Keratinocyte (primary cell): ENCODE measurements at regions not wholly inside any gene's neighbourhood (a gene's known extent, or its start where the extent isn't known, plus 50 kb on each side); places are given as distances from the start of the nearest gene placed in this dataset.

Source experiments
- DNase-seq: peaks from one replicate; pipeline ENCODE4 v3.0.0-alpha.2; 2011; ENCODE audit warnings: low read depth, missing footprints, low spot score
- FAIRE-seq: peaks from 2 replicates; lab custom pipeline; 2011; peaks lifted over from hg19 to GRCh38; lab: Jason Lieb, UNC
- H2AFZ ChIP-seq: 2 replicates; pipeline ENCODE4 v1.6.0; 2012; ENCODE audit warnings: low read length, control low read depth, inconsistent platforms; ENCODE audit not compliant: control insufficient read depth
- H3K27ac ChIP-seq: 2 replicates; pipeline ENCODE4 v1.5.1; 2011; ENCODE audit warnings: low read length; ENCODE audit not compliant: control insufficient read depth, insufficient read depth
- H3K27me3 ChIP-seq: 3 replicates; pipeline ENCODE4 v1.6.0; 2011; ENCODE audit warnings: low read length; ENCODE audit not compliant: control insufficient read depth, insufficient read depth; ENCODE audit errors: extremely low read depth
- H3K36me3 ChIP-seq, 2 experiments: 2 replicates in 1 of 2; 3 replicates in 1 of 2; pipeline ENCODE4 v1.5.1; 2011; ENCODE audit warnings: low read length in 2 of 2, mild to moderate bottlenecking in 1 of 2; ENCODE audit not compliant: control insufficient read depth in 2 of 2, insufficient read depth in 2 of 2; ENCODE audit errors: extremely low read depth in 1 of 2
- H3K4me1 ChIP-seq: 3 replicates; pipeline ENCODE4 v1.5.1; 2011; ENCODE audit warnings: low read length; ENCODE audit not compliant: control insufficient read depth, insufficient read depth; ENCODE audit errors: extremely low read depth
- H3K4me2 ChIP-seq: 3 replicates; pipeline ENCODE4 v1.6.0; 2011; ENCODE audit warnings: low read depth, low read length; ENCODE audit not compliant: control insufficient read depth, insufficient read depth; ENCODE audit errors: extremely low read depth
- H3K4me3 ChIP-seq, 3 experiments: fragments of 200-600 bp in 1 of 3; sonication (generic) in 1 of 3; 2 replicates in 2 of 3; 3 replicates in 1 of 3; pipeline ENCODE4 v1.5.1; 2011 to 2016; ENCODE audit warnings: low read length in 3 of 3, mild to moderate bottlenecking in 3 of 3, control low read depth in 2 of 3, inconsistent platforms in 1 of 3, low read depth in 1 of 3, mixed read lengths in 1 of 3, mixed run types in 1 of 3, moderate library complexity in 1 of 3; ENCODE audit not compliant: control insufficient read depth in 2 of 3, insufficient read depth in 2 of 3; ENCODE audit errors: extremely low read depth in 1 of 3
- H3K79me2 ChIP-seq: 2 replicates; pipeline ENCODE4 v1.6.0; 2012; ENCODE audit warnings: low read length; ENCODE audit not compliant: control insufficient read depth, insufficient read depth
- H3K9ac ChIP-seq: 3 replicates; pipeline ENCODE4 v1.6.0; 2011; ENCODE audit warnings: low read length; ENCODE audit not compliant: control insufficient read depth, insufficient read depth; ENCODE audit errors: extremely low read depth
- H3K9me1 ChIP-seq: 3 replicates; pipeline ENCODE4 v1.6.0; 2011; ENCODE audit warnings: low read length; ENCODE audit not compliant: control insufficient read depth, insufficient read depth; ENCODE audit errors: extremely low read depth
- H3K9me3 ChIP-seq: 2 replicates; pipeline ENCODE4 v1.5.1; 2012; ENCODE audit warnings: low read depth, low read length; ENCODE audit not compliant: control insufficient read depth
- H4K20me1 ChIP-seq: 3 replicates; pipeline ENCODE4 v1.6.0; 2011; ENCODE audit warnings: low read length; ENCODE audit not compliant: control insufficient read depth, insufficient read depth; ENCODE audit errors: extremely low read depth
- EZH2 ChIP-seq: IDR thresholded peaks from one replicate; pipeline ENCODE4 v1.6.1; 2012; ENCODE audit warnings: inconsistent platforms, mild to moderate bottlenecking, low read length, moderate library complexity
- dilution Hi-C: fragments of 300-500 bp; cut with MboI; formaldehyde crosslinking; loops from one replicate; pipeline ENCODE4 v1.7.0; 2020; ENCODE audit warnings: low sequenced_read_pairs; ENCODE audit not compliant: extremely low pct_ligation_motif_present
- TF ChIP-seq, protein P1 (sequence below), 3 experiments: IDR thresholded peaks in 1 of 3; conservative IDR thresholded peaks in 1 of 3; optimal IDR thresholded peaks in 1 of 3; 2 replicates in 2 of 3; 3 replicates in 1 of 3; pipeline versions ENCODE3 to v1.5.1; 2011; ENCODE audit warnings: low read length in 3 of 3, mild to moderate bottlenecking in 3 of 3, moderate library complexity in 2 of 3, control low read depth in 1 of 3, inconsistent platforms in 1 of 3; ENCODE audit not compliant: insufficient read depth in 2 of 3; ENCODE audit errors: extremely low read depth in 1 of 3

GRCh38 chr6:150766201-150766997, 99.1 kb upstream of the MTHFD1L start:
- Histone ChIP-seq H3K27ac (no peak overlapping the region), H3K9ac (no peak overlapping the region), H2AFZ (no peak overlapping the region), H3K4me2 (no peak overlapping the region), H3K79me2 (no peaks in the 10 kb centered on the region), H3K27me3 (no peaks in the 10 kb centered on the region), H3K4me1 (no peaks in the 10 kb centered on the region), H3K9me3 (no peaks in the 10 kb centered on the region), H3K9me1 (no peaks in the 10 kb centered on the region), H3K36me3 (peaks cover 0 to 1% of the 10 kb centered on the region in 2 experiments), H3K4me3 (no peak overlapping the region), H4K20me1 (no peaks in the 10 kb centered on the region)
- no peak for DNase-seq
- TF ChIP-seq, protein P1, sequence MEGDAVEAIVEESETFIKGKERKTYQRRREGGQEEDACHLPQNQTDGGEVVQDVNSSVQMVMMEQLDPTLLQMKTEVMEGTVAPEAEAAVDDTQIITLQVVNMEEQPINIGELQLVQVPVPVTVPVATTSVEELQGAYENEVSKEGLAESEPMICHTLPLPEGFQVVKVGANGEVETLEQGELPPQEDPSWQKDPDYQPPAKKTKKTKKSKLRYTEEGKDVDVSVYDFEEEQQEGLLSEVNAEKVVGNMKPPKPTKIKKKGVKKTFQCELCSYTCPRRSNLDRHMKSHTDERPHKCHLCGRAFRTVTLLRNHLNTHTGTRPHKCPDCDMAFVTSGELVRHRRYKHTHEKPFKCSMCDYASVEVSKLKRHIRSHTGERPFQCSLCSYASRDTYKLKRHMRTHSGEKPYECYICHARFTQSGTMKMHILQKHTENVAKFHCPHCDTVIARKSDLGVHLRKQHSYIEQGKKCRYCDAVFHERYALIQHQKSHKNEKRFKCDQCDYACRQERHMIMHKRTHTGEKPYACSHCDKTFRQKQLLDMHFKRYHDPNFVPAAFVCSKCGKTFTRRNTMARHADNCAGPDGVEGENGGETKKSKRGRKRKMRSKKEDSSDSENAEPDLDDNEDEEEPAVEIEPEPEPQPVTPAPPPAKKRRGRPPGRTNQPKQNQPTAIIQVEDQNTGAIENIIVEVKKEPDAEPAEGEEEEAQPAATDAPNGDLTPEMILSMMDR (optimal IDR thresholded peaks at IDR 0.05 in 1 of 3, IDR thresholded peaks at IDR 0.05 in 1 of 3, conservative IDR thresholded peaks at IDR 0.05 in 1 of 3; ENCODE audit: extremely low read depth in 1 of 3, insufficient read depth in 2 of 3, low read length in 3 of 3) = no peak
- TF ChIP-seq EZH2 = no peak
- FAIRE-seq = no peak
- dilution Hi-C loops = no loop called here

DNA sequence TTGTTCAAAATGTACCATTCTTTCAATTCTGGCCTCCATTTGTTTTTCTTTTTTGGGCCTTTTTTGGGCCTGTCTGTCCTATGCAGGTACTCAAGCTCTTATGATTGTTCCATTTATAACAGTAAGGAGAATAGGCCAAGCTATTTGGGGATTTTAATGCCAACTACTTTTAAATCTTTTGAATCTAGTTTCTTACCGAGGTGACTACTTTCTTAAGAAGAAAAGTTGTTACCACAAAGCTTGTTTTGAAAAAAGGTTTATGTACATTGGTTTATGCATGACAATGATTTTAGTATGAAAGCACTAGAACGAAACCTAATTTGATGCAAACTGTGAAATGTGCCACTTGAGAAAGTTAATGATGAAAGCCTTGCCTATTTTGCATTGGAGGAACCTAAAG, 98.3 kb upstream of the MTHFD1L start:
- H3K27me3 ChIP-seq = no peaks in the 10 kb centered on the region
- no peak for FAIRE-seq

More for the DNA sequence above, 98.3 kb upstream of the MTHFD1L start:
- TF ChIP-seq, protein P1 (optimal IDR thresholded peaks at IDR 0.05 in 1 of 3, IDR thresholded peaks at IDR 0.05 in 1 of 3, conservative IDR thresholded peaks at IDR 0.05 in 1 of 3; ENCODE audit: extremely low read depth in 1 of 3, insufficient read depth in 2 of 3, low read length in 3 of 3) = no peak
- no peak for TF ChIP-seq EZH2
- DNase-seq = no peak
- H3K36me3 ChIP-seq = peaks cover 0 to 1% of the 10 kb centered on the region in 2 experiments
- H3K79me2 ChIP-seq = no peaks in the 10 kb centered on the region
- H3K27ac ChIP-seq = no peak overlapping the region
- H3K9me1 ChIP-seq = no peaks in the 10 kb centered on the region
- dilution Hi-C loops = no loop called here
- H3K9ac ChIP-seq = no peak overlapping the region
- no peak overlapping the region for H3K4me2 ChIP-seq
- H3K4me1 ChIP-seq = no peaks in the 10 kb centered on the region
- H4K20me1 ChIP-seq = no peaks in the 10 kb centered on the region
- no peaks in the 10 kb centered on the region for H3K9me3 ChIP-seq
- H3K4me3 ChIP-seq = no peak overlapping the region
- no peak overlapping the region for H2AFZ ChIP-seq
